ENCODE measurements at regions not wholly inside any gene's neighbourhood (a gene's known extent, or its start where the extent isn't known, plus 50 kb on each side); places are given as distances from the start of the nearest gene placed in this dataset.

GRCh38 chr15:62412686-62413085, 247.6 kb upstream of the C2CD4B start:
- no peak for TF ChIP-seq CTCF (IDR thresholded peaks at IDR 0.05)
- no peak for TF ChIP-seq EZH2 (IDR thresholded peaks at IDR 0.05; ENCODE audit: borderline replicate concordance, insufficient read depth, low read depth, low read length, poor library complexity, severe bottlenecking)

Data from B cell (primary cell).